Neural cell (in vitro differentiated cells): ENCODE measurements at regions not wholly inside any gene's neighbourhood (a gene's known extent, or its start where the extent isn't known, plus 50 kb on each side); places are given as distances from the start of the nearest gene placed in this dataset.

ENCODE experiments used
- H2AFZ ChIP-seq: fragments of 200-600, 300-800 bp; sonication (generic), shearing (Covaris generic); 2 replicates; pipeline ENCODE4 v1.6.0; 2014; ENCODE audit warnings: low read depth, mild to moderate bottlenecking, antibody characterized with exemption, low read length, moderate library complexity
- H3F3A ChIP-seq: fragments of 200-600 bp; shearing (Covaris generic); 2 replicates; pipeline ENCODE4 v1.6.1; 2016; ENCODE audit warnings: mild to moderate bottlenecking, moderate library complexity, mixed read lengths, antibody characterized with exemption, low read length; ENCODE audit not compliant: insufficient read depth, poor library complexity, severe bottlenecking
- H3K27ac ChIP-seq: fragments of 200-600, 300-800 bp; sonication (generic), shearing (Covaris generic); 2 replicates; pipeline ENCODE4 v1.5.1; 2014; ENCODE audit warnings: mild to moderate bottlenecking, low read length, moderate library complexity
- H3K27me3 ChIP-seq: fragments of 300-800, 200-600 bp; sonication (generic), shearing (Covaris generic); 2 replicates; pipeline ENCODE4 v1.6.0; 2014; ENCODE audit warnings: mild to moderate bottlenecking, low read depth, low read length, moderate library complexity; ENCODE audit not compliant: insufficient read depth
- H3K36me3 ChIP-seq: fragments of 300-800, 200-600 bp; sonication (generic), shearing (Covaris generic); 2 replicates; pipeline ENCODE4 v1.5.1; 2014; ENCODE audit warnings: mild to moderate bottlenecking, antibody characterized with exemption, low read length, moderate library complexity; ENCODE audit not compliant: insufficient read depth
- H3K4me2 ChIP-seq: fragments of 300-800, 200-600 bp; sonication (generic), shearing (Covaris generic); 2 replicates; pipeline ENCODE4 v1.6.0; 2014; ENCODE audit warnings: mild to moderate bottlenecking, low read length
- H3K4me3 ChIP-seq: fragments of 300-800, 200-600 bp; sonication (generic), shearing (Covaris generic); 2 replicates; pipeline ENCODE4 v1.5.1; 2014; ENCODE audit warnings: mild to moderate bottlenecking, low read length, moderate library complexity
- H3K79me2 ChIP-seq: fragments of 200-600 bp; shearing (Covaris generic); replicated peaks from 2 replicates; pipeline ENCODE4 v1.6.0; 2014; ENCODE audit warnings: mild to moderate bottlenecking, low read length, moderate library complexity; ENCODE audit not compliant: insufficient read depth
- H3K9ac ChIP-seq: fragments of 300-800, 200-600 bp; sonication (generic), shearing (Covaris generic); 2 replicates; pipeline ENCODE4 v1.6.1; 2016; ENCODE audit warnings: mild to moderate bottlenecking, low read length, mixed read lengths
- H3K9me2 ChIP-seq: fragments of 200-600 bp; shearing (Covaris generic); 2 replicates; pipeline ENCODE4 v1.6.1; 2016; ENCODE audit warnings: mild to moderate bottlenecking, low read length, mixed read lengths; ENCODE audit not compliant: insufficient read depth
- H3K9me3 ChIP-seq: fragments of 200-600, 300-800 bp; sonication (generic), shearing (Covaris generic); 2 replicates; pipeline ENCODE4 v1.6.1; 2016; ENCODE audit warnings: mild to moderate bottlenecking, mixed run types, low read length, moderate library complexity, mixed read lengths
- H4K20me1 ChIP-seq: fragments of 200-600 bp; shearing (Covaris generic); 2 replicates; pipeline ENCODE4 v1.6.1; 2016; ENCODE audit warnings: mild to moderate bottlenecking, mixed run types; ENCODE audit not compliant: insufficient read depth
- CTCF ChIP-seq: fragments of 450-650 bp; IDR thresholded peaks from 2 replicates; pipeline ENCODE4 v1.5.1; 2014; ENCODE audit warnings: antibody characterized with exemption, mild to moderate bottlenecking, moderate library complexity; ENCODE audit not compliant: poor library complexity, severe bottlenecking
- EP300 ChIP-seq: fragments of 450-650 bp; conservative IDR thresholded peaks from 2 replicates; pipeline ENCODE4 v1.6.1; 2014; ENCODE audit warnings: antibody characterized with exemption, mild to moderate bottlenecking, moderate library complexity; ENCODE audit not compliant: poor library complexity, severe bottlenecking
- EZH2 ChIP-seq: fragments of 200-600, 300-800 bp; shearing (Covaris generic), sonication (generic); IDR thresholded peaks from 2 replicates; pipeline ENCODE4 v1.6.1; 2014; ENCODE audit warnings: antibody characterized with exemption, low read length, borderline replicate concordance, mild to moderate bottlenecking; ENCODE audit not compliant: insufficient read depth, poor library complexity, severe bottlenecking
- MXI1 ChIP-seq: fragments of 450-650 bp; conservative IDR thresholded peaks from 2 replicates; pipeline ENCODE4 v1.6.1; 2014; ENCODE audit warnings: antibody characterized with exemption, mild to moderate bottlenecking; ENCODE audit not compliant: poor library complexity, severe bottlenecking
- POLR2AphosphoS5 ChIP-seq: IDR thresholded peaks from 2 replicates; pipeline ENCODE4 v1.6.1; 2012
- RAD21 ChIP-seq: fragments of 450-650 bp; conservative IDR thresholded peaks from 2 replicates; pipeline ENCODE4 v1.6.1; 2014; ENCODE audit warnings: antibody characterized with exemption, mild to moderate bottlenecking, moderate library complexity
- REST ChIP-seq: IDR thresholded peaks from 2 replicates; pipeline ENCODE4 v1.6.1; 2012; ENCODE audit warnings: borderline replicate concordance
- SMC3 ChIP-seq: fragments of 450-650 bp; conservative IDR thresholded peaks from 2 replicates; pipeline ENCODE4 v1.6.1; 2014; ENCODE audit warnings: antibody characterized with exemption, mild to moderate bottlenecking, moderate library complexity; ENCODE audit not compliant: poor library complexity
- TAF1 ChIP-seq: IDR thresholded peaks from 2 replicates; pipeline ENCODE4 v1.6.1; 2012; ENCODE audit warnings: low read depth

GRCh38 chr10:94260455-94260854, 102.3 kb downstream of the NOC3L start:
- H2AFZ ChIP-seq, result no peak overlapping the region
- no peaks in the 10 kb centered on the region for H3K27me3 ChIP-seq
- H3F3A ChIP-seq, result no peaks in the 10 kb centered on the region
- no peaks in the 10 kb centered on the region for H3K9me2 ChIP-seq
- no peak overlapping the region for H3K27ac ChIP-seq
- H3K4me3 ChIP-seq, result no peak overlapping the region
- no peak overlapping the region for H3K9ac ChIP-seq
- no peaks in the 10 kb centered on the region for H4K20me1 ChIP-seq
- H3K79me2 ChIP-seq, result no peaks in the 10 kb centered on the region
- no peaks in the 10 kb centered on the region for H3K36me3 ChIP-seq
- H3K4me2 ChIP-seq, result no peak overlapping the region
- TF ChIP-seq REST (no peak), RAD21 (no peak), EP300 (no peak), POLR2AphosphoS5 (no peak), CTCF (no peak), EZH2 (no peak), TAF1 (no peak), MXI1 (no peak), SMC3 (no peak)
- H3K9me3 ChIP-seq, result no peaks in the 10 kb centered on the region

GRCh38 chr10:94264085-94264484, 98.7 kb downstream of the NOC3L start:
- no peak overlapping the region for H3K4me2 ChIP-seq
- H3K4me3 ChIP-seq, result no peak overlapping the region
- H3K9ac ChIP-seq, result no peak overlapping the region
- TF ChIP-seq TAF1, result no peak
- no peak for TF ChIP-seq EP300
- no peaks in the 10 kb centered on the region for H3K9me2 ChIP-seq
- no peaks in the 10 kb centered on the region for H3K36me3 ChIP-seq
- H3K9me3 ChIP-seq, result no peaks in the 10 kb centered on the region
- no peaks in the 10 kb centered on the region for H3F3A ChIP-seq
- H3K27ac ChIP-seq, result no peak overlapping the region
- no peaks in the 10 kb centered on the region for H3K79me2 ChIP-seq
- H2AFZ ChIP-seq, result no peak overlapping the region
- no peaks in the 10 kb centered on the region for H3K27me3 ChIP-seq
- H4K20me1 ChIP-seq, result no peaks in the 10 kb centered on the region

GRCh38 chr10:94266091-94266490, 96.6 kb downstream of the NOC3L start:
- Histone ChIP-seq H3K36me3 (no peaks in the 10 kb centered on the region), H3K79me2 (no peaks in the 10 kb centered on the region), H4K20me1 (no peaks in the 10 kb centered on the region), H3K9ac (no peak overlapping the region), H2AFZ (no peak overlapping the region), H3F3A (no peaks in the 10 kb centered on the region), H3K9me3 (no peaks in the 10 kb centered on the region), H3K4me2 (no peak overlapping the region), H3K27me3 (no peaks in the 10 kb centered on the region), H3K27ac (no peak overlapping the region), H3K9me2 (no peaks in the 10 kb centered on the region), H3K4me3 (no peak overlapping the region)
- TF ChIP-seq MXI1, result no peak
- no peak for TF ChIP-seq TAF1
- no peak for TF ChIP-seq EP300
- no peak for TF ChIP-seq EZH2
- TF ChIP-seq CTCF, result no peak
- no peak for TF ChIP-seq RAD21
- TF ChIP-seq POLR2AphosphoS5, result no peak
- TF ChIP-seq SMC3, result no peak
- TF ChIP-seq REST, result no peak
